A549 (cell line): ENCODE measurements at regions not wholly inside any gene's neighbourhood (a gene's known extent, or its start where the extent isn't known, plus 50 kb on each side); places are given as distances from the start of the nearest gene placed in this dataset.

Source experiments
- CTCF ChIP-seq: fragments of >200 bp; sonication (Bioruptor Twin); formaldehyde crosslinking; IDR thresholded peaks from 3 replicates; pipeline ENCODE4 v1.5.1; 2016
- HDAC2 ChIP-seq: fragments of 200-600 bp; sonication (generic); IDR thresholded peaks from 2 replicates; pipeline ENCODE4 v1.6.1; 2016

GRCh38 chr2:198591586-198591985 is 787.2 kb downstream of the PLCL1 start:
- TF ChIP-seq HDAC2 (no peak), CTCF (no peak)
